ENCODE measurements at regions not wholly inside any gene's neighbourhood (a gene's known extent, or its start where the extent isn't known, plus 50 kb on each side); places are given as distances from the start of the nearest gene placed in this dataset.

DNA sequence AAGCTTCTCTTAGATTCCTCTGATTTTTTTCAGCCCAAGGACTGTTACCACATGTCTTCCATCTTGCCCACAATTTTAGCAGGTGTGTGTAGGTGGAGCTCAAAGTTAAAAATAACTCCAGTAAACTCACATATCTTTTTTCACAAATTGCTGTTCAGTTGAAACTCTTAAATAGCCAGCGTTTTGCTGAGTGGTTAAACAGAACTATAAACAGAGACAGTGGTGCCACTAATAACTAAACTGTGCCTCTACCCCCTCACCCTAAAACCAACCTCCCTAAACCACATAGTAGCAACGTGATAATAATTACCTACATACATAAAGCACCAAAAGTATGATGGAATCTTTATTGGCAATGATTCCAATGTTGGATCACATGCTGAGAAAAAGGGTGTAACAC is 525.1 kb downstream of the PDCD6IP start:
- no peak for DNase-seq

DNA sequence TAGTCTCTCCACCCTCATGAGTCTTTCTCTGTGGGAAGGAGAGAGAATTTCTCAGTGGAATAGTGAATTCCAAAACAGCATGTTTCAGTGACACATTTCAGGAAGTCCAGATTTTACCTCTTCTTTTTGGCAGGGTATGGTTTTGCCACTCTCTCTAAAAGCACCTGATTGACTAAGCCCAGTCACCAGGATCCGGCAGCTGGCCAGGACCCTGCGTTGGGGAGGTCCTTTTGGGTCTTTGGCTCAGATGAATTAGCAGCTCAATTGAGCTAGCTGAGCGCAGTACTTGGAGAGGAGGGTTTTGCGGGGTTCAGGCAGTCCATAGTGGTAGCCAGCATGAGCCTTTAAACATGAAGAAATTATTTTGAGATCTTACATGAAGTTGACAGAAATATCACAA is 548.2 kb downstream of the PDCD6IP start:
- DNase-seq: no peak

DNA sequence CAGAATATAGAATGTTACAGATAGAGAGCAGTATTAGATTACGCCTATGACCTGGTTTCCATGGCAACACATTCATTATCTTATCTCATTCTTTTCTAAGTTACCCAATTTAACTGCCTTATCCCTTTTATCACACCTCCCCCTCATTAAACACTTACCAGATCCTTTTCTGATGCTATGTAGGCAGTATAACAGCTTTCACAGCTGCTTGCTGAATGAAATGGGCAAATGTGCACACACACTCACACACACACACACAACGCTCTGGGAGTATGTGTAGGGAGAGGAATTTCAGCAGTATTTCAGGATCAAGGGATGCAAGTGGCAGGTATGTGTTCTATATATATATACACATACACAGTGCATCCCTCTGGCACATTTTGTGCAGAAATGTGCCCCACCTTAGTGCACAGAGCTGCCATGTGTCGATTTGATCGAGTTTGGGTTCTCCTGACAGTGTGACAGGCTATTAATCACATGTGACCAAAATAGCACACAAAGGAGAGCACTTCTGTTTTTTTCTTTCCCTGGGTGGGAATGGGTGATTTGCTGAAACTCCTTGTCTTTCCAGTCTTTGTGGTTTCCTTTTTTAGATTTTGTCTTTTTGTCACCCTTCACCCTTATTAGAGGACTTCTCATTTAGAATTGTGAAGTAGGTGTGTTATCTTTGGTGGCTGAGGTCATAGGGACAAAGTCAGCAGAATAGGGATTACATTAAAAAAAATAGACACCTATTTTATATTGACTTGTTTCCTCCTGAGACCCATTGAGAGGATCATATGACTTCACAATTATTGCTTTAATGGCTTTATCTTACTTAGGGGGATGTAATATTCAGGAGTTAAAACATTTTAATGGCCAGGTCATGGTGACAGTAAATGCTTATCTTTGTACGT is 553.7 kb downstream of the PDCD6IP start:
- DNase-seq: no peak

DNA sequence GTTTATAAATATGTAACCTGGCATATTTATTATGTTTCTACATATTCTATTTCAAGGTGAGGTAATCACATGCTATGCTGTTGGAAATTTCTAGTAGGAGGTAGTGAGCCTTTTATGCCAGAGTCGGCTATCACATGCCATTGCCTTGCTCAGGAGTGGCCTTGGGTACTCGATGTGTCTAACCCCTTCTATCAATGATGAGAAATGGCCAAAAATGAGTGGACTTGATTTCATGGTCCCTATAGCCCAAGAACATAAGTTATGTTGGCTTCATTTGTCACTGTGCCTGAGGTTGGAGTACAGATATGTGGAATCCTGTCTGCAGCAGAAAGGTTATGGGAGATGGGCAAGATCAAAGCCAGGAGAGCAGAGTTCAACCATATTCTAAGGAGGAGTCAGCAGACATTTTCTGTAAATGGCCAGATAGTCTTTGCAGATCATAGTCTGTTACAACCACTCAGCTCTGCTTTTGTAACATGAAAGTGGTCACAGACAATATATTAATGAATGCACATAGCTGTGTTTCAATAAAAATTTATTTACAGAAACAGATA is 554.4 kb downstream of the PDCD6IP start:
- no peak for DNase-seq

DNA sequence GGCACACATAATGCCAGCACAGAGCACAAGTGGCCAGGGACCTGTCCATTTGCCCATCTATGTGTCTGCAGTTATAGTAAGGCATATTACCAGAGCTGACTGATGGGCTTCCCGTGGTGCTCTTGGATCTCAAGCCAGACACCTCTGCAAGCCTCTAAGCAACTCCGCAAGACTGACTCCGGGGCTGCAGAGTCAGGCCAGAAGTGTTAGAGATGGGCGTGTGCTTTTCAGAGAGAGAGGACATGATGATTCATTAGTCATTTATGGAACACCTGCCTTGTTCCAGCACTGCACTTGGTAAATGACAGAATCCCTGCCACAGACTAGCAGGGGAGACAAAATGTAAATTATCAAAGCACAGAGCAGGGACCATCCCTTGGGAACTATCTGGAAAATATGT is 559.0 kb downstream of the PDCD6IP start:
- DNase-seq: no peak

DNA sequence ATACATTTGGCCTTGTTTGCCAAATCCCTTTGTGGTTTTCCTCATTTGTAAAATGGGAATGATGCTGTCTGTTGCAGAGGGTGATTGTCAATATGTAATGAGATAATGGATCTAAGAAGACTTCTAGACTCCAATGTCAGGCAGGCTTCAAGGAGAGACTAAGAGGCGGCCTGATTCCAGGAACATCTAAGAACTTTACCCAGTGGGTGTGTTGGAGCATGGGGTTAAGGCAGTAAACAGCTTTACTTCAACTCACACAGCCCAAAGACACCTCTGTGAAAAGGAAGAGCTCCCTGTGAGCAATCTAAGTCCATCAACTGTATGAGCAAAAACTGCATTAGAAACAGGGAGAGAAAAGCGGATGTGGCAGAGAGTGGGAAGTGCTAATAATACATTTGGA is 560.6 kb downstream of the PDCD6IP start:
- DNase-seq: no peak

DNA sequence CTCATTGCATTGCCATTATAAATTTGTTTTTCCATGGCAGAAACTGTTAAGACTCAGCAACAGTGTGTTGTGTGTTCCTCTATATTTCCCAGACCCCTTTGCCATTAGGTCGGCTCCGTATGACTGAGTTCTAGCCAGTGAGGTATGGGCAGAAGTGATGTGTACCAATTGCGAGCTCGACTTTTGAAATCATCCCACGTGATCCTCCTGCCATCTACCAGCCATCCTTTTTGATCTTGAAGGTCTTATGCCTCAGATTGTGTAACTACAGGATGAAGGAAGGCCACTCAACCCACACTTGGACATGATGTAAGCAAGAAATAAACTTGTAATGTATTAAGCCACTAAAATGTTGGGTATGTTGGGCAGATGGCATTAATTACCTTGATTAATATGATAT is 562.3 kb downstream of the PDCD6IP start:
- DNase-seq: no peak

DNA sequence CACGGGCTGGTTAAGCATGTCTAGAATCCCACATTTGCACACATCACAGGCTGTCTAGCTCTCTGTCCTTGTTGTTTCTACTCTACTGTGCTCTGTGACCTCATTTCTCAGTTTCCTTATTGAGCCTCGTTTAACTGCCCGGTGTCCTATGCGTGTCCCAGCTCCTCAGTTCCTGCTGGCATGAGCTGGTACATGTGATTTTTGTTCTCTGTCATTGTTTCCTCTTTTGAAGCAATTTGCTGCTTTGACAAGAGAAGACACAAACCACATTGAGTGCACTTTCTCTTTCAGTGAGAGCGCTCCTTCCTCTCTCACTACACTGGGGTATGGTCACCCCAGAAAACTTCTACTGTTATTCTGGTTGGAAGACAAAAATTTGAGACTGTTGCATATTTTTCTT is 563.5 kb downstream of the PDCD6IP start:
- no peak for DNase-seq

DNA sequence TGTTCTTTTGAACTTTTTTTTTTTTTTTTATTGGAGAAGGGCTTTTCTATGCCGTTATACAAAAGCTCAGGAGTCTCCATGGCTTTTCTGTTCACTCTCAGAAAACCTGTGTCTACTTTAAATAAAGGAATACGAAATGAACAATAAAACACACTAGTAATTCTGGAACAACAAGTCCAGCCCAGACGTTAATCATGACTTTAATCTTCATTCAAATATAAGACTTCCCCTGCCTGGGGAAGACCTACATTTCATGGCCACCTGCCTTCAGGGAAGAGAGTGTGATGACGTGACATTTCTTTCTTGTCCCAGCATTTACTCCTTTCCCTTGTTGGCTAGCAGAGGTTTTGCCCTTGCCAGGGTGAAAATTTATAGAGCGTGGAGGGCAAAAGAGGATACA is 564.5 kb downstream of the PDCD6IP start:
- no peak for DNase-seq

DNA sequence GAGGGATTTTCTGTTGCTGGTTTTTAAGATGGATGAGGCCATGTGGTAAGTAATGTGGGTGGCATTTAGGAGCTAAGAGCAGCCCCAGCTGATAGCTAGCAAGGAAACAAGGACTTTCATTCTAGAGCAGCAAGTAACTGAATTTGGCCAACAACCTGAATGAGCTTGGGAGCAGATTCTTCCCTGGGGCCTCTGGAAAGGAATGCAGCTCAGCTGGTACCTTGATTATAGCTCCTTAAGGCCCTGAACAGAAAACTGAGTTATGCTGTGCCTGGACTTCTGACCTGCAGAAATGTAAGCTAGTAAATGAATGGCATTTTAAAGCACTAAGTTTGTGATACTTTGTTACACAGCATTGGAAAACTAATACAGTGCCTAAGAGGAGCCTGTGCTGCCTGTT is 565.5 kb downstream of the PDCD6IP start:
- no peak for DNase-seq

DNA sequence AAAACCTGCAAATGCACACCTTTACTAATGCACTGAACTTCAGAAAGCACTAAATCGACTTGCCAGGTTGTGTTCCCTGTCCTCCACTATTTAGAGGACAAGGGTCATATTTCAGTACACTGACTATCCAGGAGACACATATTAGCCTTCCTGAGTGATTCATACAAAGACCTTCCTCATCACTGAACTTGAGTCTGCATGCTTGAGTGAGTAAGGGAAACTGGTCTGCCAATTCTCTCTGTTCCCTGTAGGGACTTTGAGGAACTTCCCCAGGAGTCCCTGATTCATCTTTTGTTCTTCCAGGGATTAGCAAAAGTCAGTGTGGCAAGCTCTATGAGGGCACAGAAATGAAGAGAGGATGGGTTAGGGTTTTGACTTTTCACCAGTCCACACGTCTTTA is 565.9 kb downstream of the PDCD6IP start:
- no peak for DNase-seq

DNA sequence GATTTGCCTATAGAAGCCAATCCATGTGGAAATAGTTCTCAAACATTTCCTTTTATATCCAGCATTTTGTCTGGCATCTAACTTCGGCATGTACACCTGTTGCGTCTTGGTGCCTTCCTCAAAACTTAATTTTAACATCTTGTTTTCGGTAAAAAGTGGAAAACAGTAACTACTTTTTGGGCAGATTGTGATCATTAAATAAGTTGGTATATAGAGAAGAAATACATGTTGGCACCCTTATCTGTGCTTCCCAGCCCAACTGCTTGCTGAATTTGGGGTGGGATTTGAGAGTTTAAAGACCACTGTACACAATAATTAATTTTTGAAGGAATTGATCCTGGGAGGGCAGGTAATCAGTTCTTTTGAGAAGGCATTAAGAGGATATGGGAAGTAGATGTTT is 566.8 kb downstream of the PDCD6IP start:
- no peak for DNase-seq

DNA sequence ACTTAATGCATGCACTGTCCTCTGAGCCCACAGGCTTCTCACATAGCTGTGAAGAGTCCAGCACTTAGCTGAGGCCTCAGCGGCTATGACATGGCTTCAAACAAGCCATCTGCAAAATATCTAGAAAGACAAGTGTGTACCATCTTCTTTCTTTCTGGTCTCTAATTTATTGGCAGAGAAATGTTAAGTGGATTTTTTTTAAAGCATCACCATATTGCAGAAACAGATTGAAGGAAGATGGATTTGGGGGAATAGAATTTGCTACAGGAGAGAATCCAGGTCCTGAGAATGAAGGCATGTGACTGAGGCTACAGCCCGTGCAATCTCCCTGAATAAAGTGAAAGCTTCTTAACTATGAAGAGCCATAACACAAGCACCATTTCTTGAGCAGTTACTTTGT is 567.3 kb downstream of the PDCD6IP start:
- DNase-seq: no peak

DNA sequence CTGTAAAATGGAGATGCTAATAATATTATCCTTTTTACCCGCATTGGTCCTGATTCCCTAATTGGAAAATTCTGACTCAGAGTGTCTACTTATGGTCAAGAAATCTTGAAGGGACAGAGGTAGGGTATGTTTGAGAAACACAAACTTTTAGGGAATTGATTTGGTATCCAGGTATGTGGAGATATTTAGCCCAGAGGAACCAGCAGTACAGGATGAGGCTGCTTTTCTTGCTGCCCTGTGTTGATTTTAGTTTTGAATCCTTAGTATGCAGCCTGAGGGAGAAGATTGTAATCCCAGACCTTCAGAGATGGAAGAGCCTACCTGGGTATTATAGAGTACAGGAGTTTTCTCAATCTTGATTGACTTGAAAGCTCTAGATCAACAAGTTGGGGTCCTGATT is 569.1 kb downstream of the PDCD6IP start:
- no peak for DNase-seq

DNA sequence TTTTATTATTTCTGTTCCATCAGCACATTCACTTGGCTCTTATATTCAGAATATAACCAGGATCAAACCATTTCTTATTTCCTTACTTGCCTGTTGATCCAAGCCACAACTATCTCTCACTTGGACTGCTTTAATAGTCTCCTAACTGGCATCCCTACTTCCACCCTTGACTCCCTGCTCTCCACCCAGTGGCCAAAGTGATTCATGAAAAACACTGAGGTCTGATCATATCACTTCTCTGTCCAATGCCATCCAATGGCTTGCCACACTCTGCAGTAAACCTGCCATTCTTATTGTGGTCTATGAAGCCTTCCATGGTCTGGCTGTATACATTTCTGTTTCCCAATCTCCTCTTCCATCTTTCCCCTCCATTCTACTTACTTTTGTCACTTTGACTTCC is 576.1 kb downstream of the PDCD6IP start:
- no peak for DNase-seq

DNA sequence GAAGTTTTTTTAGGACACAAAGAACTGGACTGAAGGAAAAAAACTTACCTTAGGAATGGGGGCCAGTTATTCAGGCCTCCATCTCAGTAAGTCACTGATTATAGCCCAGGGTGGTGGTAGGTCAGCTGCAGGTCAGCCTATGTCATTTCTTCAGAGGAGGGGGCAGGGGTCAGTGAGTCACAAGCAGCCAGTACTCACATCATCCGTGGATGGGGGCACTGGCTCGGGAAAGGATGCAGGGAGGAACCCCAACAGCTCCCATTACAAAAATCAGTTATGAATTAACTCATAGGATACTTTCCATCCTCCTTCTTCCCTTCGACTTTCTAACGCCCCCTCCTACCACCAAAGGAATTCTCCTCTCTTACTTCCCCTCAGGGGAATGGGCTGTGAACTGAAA is 578.3 kb downstream of the PDCD6IP start:
- DNase-seq: no peak

DNA sequence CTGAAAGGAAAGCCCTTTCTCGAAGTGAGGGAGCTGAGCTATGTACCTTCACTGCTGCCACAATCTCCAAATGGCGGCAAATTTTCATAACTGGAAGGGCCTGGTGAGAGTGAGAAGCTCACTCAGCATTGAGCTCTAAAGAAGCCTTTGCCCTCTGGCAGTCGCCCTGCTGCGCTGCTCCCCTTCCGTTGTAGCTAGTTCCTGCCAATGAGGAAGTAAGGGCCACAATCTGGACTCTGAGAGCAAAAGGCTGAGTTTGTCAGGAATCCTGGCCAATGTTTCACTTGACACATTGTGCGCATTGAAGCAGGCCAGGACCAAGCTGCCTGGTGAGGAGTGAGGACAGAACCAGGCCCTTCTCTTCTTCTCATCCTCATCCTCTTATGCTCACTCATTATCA is 579.5 kb downstream of the PDCD6IP start:
- DNase-seq: no peak

DNA sequence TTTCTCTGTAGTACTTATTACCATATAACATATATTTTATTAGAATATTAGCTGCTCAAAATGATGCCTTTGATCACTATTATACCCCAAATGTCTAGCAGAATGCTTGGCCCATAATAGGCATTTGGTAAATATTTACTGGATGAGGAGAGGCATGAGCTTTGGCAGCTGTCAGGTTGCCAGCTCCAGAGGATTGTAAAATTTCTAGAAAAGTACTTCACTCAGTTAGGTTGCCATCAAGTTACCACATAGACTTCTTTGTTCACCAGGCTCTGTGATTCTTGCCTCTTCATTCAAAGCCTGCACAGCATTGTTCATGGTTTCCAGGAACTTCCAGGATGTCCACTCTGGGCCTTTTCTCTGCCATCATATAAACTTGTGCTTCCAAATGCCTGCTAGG is 582.8 kb downstream of the PDCD6IP start:
- DNase-seq: no peak

DNA sequence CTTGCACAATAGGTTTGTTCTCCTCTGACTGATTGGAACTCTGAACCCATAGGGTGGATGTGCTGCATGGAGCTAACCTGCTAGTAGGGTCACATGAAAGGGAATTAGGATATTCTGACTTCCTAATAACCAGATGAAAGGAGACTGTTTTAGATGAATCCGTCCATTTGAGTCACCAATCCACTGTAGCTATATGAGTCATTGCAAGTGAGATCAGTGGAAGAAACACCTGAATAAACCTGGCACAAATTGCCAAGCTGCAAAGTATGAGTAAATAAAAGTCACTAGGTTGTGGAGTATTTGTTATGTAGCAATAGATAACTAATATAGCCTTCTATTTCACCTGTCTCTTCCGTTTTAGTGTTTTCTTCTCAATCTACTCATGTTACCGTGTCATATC is 584.4 kb downstream of the PDCD6IP start:
- no peak for DNase-seq

DNA sequence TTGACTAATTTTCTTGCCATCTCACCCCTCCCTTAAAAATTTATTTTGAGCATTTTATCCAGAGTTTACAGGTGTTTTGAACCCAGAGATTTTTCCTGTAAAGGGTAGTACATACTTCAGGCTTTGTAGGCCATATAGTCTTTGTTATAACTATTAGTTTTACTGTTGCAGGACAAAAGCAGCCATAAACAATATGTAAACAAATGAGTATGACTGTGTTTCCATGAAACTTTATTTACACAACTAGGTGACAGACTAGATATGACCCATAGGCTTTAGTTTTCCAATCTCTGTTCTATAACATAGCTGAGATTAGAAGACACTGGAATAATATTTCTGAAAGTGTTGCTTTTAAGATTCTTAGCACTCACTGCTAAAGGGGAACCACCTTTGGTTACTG is 587.9 kb downstream of the PDCD6IP start:
- DNase-seq: no peak

DNA sequence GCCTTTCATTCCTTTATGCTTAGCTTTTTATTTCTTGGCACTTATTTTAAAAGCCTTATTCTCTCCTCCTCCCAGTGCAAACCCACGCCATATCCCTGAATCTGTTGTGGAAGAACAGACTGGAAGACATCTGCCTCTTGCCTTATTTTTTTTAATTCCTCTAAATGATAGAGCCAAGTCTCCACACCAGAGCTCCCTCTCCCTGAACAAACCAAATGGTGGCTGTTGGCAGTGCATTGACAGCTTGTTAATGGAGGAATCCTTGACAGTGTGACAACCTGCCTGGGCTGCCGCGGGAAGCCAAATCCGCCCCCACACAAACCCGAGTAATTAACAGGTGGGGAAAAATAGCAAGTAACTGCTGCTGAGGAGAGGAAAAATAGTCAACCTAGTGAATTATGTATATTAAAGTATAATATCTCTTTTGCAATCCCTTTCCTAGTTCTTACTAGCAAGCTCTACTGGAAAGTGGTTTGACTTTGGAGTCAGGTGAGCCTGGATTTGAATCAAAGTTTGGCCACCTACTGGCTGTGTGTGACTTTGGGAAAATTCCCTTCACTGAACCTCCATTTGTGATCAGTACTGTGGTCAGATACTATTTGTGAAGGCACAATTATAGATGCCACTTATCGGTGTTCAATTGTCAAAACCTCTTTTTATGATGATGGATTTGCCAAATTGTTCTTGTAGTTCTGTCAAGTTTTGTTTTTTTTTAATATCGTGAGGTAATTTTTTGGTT is 589.6 kb downstream of the PDCD6IP start:
- no peak for DNase-seq

DNA sequence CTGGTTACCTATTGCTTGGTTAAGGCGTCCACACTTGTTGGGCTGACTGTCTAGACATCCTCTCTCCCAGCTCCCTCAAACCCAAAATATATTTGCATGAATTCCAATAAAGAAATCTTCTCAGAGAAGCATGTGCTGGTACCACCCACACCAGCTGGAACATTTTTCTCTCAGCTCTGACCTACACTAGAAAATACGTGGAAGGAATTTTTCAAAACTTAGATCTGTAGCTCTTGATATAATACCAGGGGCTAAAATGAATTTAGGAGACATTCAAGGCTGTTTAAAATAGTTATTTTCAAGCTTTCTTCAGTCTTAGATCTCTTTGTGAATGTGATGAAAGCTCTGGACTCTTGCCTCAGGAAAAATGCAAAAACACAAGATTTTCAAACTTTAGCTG is 590.4 kb downstream of the PDCD6IP start:
- no peak for DNase-seq

DNA sequence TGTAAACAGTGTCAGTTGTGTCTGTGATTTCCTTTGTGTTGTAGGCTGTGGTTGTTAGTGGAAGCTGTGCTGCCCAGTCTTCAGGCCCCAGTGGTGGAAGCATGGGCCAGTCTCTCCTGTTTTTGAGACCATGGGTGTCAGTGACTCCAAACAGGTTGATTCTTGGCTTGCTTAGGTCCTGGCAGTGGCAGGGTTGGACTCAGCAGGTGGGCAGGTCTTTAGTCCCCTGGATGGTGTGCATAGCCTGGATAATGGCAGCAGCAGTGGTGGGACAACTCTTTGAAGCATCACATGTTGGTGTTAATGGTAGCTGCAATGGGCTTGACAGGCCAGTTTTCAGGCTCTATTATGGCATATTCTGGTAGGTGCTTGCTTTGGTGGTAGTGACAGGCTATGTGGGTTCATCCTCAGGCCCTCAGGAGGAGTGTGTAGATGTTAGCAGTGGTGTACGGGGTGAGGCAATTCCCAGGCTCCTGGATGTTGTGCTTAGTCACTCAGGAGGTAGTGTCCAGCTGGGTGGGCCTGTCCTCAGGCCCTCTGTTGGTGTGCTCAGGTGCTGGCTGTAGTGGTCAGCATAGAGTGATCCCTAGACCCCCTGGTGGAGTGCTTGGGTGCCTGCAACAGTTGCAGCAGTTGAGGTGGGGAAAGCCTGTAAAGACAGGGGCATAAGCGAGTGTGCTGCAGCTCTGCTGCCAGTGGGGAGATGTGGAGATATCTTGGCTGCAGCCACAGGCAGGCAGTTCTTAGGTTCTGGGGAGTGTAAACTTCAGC is 596.7 kb downstream of the PDCD6IP start:
- DNase-seq: no peak

Data from left hindlimb (tissue), 1 donor.